Stimulated activated CD8-positive, alpha-beta memory T cell treated with anti-CD3 and anti-CD28 coated beads, Interleukin-15, amount 100 ng/mL, for 1 hour (primary cell): ENCODE measurements at regions not wholly inside any gene's neighbourhood (a gene's known extent, or its start where the extent isn't known, plus 50 kb on each side); places are given as distances from the start of the nearest gene placed in this dataset.

ENCODE experiments used
- DNase-seq: peaks from one replicate; pipeline ENCODE4 v3.0.0-alpha.2; 2020; ENCODE audit warnings: low read depth

- no peak for DNase-seq
Measured at GRCh38 chr17:72425794-72426168, 305.0 kb downstream of the SOX9 start.

GRCh38 chr17:72426321-72426720 lies 305.5 kb downstream of the SOX9 start:
- DNase-seq = no peak

- DNase-seq = no peak
Measured at GRCh38 chr17:72426948-72427760, 306.3 kb downstream of the SOX9 start.

DNA sequence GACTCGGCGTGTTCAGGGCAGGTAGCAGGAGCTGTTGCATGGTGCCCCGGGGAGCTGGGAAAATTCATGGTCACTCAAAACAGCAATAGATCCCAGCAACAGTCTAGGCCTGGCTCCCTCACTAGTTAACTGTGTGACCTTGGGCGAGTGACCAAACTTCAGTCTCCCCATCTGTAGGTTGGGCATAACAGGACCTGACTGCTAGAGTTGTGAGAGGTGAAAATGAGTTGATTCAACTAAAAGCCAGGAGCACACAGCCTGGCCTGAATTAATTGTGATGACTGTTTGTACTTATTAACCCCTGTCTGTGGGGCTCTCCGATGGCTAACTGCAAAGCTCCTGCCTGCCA lies 306.9 kb downstream of the SOX9 start:
- no peak for DNase-seq

DNA sequence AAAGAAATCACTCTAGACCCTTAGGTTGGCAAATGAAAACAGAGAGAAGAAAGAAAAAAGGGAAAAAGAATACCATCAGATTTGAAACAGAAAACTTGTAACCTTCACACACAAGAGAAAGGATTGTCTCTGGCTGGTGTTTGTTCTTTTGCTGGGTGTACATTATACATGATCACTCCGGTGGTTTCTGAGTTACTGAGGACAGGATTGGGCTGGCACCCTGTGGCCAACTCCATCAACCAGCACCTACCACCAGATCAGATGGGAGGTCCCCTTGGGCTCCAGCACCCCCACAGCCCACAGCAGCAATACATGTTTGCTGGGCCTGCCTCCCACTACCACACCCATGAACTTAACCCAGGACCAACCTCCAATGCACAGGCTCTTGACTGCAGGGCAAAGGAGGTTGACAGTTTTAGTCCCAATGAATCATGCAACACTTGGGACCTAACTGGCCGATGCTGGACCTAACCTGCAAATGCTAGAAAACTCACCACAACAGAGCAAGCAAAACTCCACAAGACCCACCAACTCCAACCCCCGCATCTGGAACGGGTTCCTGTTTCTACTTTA lies 308.3 kb downstream of the SOX9 start:
- DNase-seq = no peak

GRCh38 chr17:72430611-72431432 lies 310.0 kb downstream of the SOX9 start:
- DNase-seq = no peak

DNA sequence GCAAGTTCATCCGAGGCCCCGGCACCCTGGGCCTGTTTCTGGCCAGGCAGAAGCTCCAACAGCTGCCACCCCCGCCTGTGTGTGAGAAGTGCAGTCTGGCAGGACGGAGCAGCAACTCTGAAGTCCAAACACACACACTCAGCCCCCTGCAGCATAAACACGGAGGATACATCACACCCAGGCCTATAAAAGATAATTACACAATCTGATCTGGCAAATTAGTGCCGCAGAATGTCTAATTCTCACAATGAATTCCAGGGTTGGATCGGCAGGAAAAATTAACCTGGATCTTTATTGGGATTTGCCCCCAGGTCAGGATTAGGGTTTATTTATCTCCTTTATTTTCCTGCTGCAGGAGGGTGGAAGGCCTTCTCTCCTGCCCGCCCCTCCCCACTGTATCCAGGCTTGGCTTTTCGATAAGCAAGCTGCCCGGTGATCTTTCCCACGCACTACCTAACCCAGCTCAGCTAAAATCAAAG lies 311.4 kb downstream of the SOX9 start:
- DNase-seq = no peak

- DNase-seq = no peak
Measured at GRCh38 chr17:72432881-72433280, 312.1 kb downstream of the SOX9 start.

- DNase-seq = no peak
Measured at GRCh38 chr17:72433797-72434196, 313.0 kb downstream of the SOX9 start.

DNA sequence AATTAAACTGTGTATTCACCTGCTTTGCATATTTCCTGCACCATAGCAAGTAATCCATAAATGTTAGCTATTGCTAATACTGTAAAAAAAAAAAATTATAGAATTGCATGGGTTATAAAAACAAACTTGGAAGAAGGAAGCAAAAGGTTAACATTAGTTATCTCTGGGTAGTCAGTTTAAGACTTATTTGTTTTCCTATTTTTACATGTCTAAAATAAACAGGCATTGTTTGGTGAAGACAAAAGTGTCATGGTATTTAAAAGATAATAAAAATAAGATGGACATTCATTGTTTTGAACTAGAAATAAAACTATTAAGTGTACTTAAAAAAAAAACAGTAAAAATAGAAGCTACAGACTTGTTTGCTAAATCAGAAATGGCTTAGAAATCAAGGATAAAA lies 313.8 kb downstream of the SOX9 start:
- DNase-seq = no peak

DNA sequence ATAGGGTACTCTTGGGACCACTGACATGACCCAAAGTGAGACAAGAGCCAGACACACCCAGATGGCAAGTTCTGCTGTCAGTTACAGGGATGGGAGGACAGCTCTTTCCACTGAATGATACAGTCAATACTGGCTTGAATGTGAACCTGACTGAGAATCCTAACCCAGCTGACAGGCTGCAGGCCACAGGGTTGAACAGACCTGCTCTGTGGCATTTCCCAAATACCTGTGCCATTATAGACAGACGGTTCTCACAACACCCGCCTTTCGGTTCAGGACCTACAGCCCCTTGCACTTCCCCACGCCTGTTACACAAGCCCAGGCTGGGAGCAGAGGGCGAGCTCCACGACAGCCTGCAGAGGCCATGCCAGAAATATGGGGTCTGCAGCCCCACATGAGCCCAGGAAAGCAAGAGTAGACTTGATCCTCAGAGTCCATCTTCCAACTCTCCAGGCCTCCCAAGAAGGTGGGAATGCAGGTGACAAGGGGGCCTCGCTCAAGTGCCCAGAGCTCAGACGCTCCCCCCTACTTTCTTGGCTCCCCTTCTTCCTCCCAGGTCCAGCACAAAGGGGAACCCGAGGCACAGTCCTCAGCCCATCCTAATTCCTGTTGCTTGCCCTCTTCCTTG lies 314.3 kb downstream of the SOX9 start:
- no peak for DNase-seq

- DNase-seq = no peak
Measured at GRCh38 chr17:72438783-72439182, 318.0 kb downstream of the SOX9 start.

DNA sequence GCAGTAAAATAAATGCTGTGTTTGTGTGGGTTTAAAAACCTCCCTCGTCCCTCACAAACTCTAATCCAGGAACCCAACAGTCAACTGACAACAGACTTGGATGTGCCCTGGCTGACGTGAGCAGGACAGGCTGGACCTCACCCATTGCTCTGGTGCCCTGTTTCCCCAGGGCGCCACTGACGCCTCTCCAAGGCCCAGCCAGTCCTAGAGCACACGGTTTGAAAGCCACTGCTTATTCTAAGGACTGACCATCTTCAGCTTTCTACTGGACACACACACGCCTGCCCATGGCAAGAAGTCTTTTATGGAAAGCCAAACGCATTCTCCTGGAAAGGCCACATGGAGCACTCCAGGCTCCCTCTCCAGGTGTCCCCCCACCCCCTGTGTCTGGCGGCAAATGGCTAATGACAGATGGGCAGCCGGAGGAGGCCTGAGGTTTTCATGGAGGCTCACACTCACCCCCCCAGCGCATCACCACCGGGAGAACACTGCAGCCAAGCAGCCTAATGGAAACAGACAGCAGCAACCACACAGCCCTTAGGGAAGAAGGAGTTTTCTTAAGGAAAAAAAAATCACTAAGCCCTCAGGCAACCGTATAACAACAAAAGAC lies 319.2 kb downstream of the SOX9 start:
- DNase-seq = no peak

DNA sequence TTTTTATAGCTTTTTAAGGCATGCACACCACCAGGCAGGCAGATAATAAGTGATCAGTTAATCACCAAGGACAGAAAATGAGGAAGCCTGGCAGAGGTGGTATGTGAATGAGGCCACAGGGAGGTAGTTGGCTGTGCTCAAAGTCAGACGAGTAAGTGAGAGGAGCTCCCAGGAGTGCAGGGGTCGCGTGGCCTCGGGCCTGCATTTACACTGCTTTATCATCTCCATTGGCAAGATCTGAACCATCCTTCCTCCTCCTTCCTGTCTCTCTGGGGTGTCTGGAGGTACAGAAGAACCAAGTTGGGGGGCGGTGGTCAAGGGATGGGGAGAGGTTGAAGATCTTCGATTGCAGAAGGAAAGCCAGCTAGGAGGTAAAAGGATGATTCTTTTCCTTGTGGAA lies 320.1 kb downstream of the SOX9 start:
- no peak for DNase-seq

GRCh38 chr17:72441909-72442308 lies 321.1 kb downstream of the SOX9 start:
- no peak for DNase-seq

- DNase-seq = no peak
Measured at GRCh38 chr17:72444517-72445054, 323.8 kb downstream of the SOX9 start.

DNA sequence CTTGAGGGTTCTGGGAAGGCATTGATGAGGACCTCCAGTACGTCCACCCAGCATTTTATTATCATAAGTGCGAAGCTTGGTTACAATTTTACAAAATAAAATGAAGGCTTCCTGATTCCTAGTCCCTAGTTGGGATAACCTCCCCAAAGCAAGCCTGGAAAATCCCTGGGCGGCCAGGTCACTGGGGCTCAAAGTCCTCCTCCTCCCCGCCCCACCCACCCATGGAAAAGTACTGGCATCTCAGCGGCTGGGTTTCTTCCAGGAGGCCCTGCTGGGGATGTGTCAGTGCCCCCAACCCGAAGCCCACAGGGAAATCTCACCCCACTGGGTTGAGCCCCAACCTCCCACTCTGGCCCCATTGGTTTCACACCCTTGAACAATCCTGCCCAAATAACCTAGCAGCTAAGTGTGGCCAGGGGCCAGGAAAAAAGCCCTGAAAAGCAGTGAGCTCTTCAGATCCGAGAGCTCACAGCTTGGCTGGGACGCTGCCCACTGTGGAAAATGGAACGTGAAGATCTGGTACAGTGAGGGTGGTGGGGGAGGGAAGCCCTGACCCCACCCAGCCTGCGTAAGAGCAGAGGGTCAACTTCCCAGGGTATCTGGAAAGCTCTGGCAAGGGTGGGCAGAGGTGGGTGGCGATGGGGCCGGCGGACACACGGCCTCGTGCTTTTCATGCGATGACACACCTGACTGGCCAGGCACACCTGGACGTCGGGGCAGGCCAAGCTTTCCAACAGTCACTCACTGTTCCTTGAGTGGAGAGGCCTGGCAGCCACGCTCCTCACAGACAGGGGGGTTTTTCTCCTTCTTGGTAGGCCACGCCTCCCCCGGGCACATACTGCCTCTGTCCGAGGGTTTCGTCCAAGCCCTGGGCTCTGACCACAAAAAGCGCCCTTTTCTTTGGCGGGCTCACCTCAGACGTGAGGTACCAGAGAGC lies 324.5 kb downstream of the SOX9 start:
- DNase-seq = no peak

- DNase-seq = no peak
Measured at GRCh38 chr17:72446118-72446517, 325.3 kb downstream of the SOX9 start.

- DNase-seq = no peak
Measured at GRCh38 chr17:72446525-72447250, 325.9 kb downstream of the SOX9 start.

- no peak for DNase-seq
Measured at GRCh38 chr17:72447251-72447640, 326.4 kb downstream of the SOX9 start.
